ENCODE measurements at regions not wholly inside any gene's neighbourhood (a gene's known extent, or its start where the extent isn't known, plus 50 kb on each side); places are given as distances from the start of the nearest gene placed in this dataset.

- ATAC-seq (no peak), DNase-seq (no peak)
Observed at GRCh38 chr21:43302769-43303168, 124.2 kb downstream of the SIK1 start.

DNA sequence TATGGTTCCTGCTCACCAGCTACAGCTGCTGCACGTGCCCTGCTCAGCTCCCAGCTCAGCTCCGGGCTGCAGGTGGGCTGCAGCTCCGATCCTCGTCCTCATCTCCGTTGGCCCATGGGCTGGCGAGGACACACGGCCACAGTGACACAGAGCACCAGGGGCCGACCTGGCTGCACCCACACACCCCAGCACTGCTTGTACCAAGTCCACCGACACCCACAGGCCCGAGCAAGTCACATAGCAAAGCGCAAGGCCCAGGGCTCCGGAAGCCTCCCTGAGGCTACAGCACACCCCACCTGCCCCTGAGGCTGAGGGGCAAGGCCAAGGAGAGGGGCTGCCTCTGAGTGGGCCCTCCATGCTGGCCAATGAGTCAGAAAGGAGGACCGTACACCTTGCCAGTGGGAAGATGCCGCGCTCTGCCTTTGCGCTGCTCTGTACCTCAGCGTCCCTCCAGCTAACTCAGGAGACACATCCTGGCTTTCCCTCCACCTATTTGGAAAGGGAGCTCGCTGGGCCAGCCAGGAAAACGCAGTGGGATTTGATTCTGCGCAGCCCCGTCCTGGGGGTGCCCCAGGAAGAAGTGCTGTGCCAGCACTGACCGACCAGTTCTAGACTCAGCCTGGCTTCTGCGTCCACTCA, 124.8 kb downstream of the SIK1 start:
- DNase-seq (no peak), ATAC-seq (no peak)

GRCh38 chr21:43301409-43302061, 125.4 kb downstream of the SIK1 start:
- no peak for ATAC-seq
- DNase-seq = no peak

DNA sequence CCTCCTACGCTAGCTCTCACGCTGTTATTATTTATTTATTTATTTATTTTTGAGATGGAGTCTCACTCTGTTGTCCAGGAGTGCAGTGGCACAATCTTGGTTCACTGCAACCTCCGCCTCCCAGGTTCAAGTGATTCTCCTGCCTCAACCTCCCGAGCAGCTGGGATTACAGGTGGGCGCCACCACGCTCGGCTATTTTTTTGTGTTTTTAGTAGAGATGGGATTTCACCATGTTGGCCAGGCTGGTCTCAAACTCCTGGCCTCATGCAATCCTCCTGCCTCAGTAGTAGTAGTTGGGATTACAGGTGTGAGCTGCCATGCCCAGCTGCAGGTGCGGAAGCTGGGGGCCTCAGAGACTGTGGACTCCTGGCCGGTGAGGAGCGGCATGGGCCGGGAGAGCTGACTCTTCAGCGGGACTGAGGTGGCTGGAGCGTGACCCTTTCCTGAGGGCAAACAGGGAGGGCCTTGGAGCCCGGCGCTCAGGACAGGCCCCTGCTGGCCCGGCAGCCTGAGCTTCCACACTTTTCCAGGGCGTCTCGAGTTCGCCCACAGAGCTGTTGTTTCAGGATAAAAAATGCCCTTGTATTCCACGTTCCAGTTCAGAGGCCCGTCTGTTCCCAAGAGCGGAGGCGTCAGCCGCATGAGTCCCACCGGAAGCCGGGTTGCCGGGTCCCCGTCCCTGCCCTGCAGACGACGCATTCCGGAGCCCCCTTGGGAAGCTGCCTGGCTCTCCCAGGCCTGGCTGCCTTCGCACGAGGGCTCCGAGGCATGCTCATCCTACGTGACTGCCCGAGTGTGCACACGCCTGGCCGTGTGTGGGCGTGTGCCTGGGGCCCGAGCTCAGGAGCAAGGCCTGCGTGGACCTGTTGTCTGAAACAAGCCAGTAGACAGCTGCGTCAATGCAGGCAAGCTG, 126.2 kb downstream of the SIK1 start:
- ATAC-seq = no peak
- DNase-seq = no peak

GRCh38 chr21:43299441-43300277, 127.3 kb downstream of the SIK1 start:
- DNase-seq (no peak), ATAC-seq (no peak)

- no peak for DNase-seq
- ATAC-seq = no peak
Observed at GRCh38 chr21:43298546-43299440, 128.1 kb downstream of the SIK1 start.

DNA sequence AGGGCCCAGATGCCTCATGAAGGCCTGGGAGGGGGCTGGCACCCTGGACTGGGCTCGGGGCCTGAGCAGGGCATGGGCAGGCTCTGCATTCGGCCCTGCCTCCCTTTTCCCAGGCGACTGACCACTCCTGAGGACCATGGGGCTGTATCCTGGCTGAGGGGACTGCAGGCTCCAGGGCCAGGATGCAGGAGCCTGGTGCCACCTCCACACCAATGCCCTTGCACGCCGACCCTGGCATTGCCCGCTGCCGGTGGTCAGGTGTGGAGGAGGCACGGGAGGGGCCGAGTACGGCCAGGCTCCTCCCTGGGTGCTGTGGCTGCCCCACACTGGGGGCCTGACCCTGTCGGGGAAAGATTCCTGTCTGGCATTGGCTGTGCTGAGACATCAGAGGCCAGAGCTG, 128.9 kb downstream of the SIK1 start:
- DNase-seq = no peak
- ATAC-seq = no peak

DNA sequence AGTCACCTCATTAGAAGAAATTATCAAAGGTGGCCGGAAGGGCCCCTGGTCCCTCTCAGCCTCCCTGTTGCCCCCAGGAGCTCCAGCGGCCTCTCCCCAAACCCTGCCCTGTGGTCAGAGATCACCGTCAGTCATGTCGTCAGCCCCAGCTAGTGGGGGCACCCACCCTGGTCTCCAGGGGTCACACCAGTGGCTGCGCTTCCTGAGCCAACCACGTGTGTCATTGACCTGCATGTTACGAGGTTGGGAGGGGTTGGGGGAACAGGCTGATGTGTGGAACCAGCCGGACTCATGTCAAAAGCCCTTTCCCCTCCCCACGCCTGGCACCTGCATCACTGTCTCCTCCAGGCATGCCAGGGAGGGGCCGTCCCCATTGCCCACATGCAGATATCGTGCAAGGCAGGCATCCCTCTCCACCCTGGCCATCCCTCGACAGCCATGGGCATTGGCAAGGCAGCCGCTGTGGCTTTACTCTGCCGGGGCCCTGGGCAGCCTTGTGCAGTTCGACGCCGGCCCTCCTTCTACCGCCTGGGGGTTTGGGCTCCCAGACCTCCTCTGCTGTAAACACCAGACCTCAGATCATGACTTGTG, 128.7 kb downstream of the CRYAA start:
- no peak for DNase-seq
- ATAC-seq = no peak

- DNase-seq = no peak
- no peak for ATAC-seq
Observed at GRCh38 chr21:43295066-43295958, 126.5 kb downstream of the CRYAA start.

GRCh38 chr21:43294194-43294902, 125.5 kb downstream of the CRYAA start:
- ATAC-seq (no peak), DNase-seq (no peak)

- DNase-seq (no peak), ATAC-seq (no peak)
Observed at GRCh38 chr21:43292866-43293142, 124.0 kb downstream of the CRYAA start.

GRCh38 chr21:43292041-43292865, 123.4 kb downstream of the CRYAA start:
- DNase-seq (no peak), ATAC-seq (no peak)

DNA sequence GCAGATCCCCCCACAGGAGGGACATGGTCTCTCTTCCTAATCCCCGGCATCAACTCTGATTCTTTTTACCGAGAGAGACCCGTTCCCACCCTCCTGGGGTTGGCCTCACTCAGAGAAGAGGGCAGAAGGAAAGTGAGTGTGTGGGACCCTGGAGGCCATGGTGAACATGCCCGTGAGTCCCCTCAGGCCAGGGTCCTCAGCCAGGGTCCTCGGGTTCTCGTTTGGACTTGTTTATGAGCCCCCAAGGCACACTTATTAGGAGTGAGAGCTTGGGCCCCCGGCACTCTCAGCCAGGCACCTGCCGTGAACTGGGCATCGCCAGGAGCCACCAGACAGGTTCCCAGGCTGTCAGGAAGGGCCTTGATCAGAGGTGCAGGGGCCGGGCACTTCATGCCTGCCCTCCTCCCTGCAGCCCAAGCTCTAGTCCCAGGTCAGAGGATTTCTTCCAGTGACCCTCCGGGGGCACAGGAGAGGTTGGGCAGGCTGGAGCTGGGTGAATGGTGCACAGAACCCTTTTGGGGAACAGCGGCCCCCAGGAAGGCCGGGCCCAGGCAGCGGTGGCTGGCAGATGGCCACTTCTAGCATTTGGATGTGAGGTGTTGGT, 122.6 kb downstream of the CRYAA start:
- ATAC-seq = no peak
- no peak for DNase-seq

GRCh38 chr21:43290421-43291346, 121.9 kb downstream of the CRYAA start:
- DNase-seq (no peak), ATAC-seq (no peak)

DNA sequence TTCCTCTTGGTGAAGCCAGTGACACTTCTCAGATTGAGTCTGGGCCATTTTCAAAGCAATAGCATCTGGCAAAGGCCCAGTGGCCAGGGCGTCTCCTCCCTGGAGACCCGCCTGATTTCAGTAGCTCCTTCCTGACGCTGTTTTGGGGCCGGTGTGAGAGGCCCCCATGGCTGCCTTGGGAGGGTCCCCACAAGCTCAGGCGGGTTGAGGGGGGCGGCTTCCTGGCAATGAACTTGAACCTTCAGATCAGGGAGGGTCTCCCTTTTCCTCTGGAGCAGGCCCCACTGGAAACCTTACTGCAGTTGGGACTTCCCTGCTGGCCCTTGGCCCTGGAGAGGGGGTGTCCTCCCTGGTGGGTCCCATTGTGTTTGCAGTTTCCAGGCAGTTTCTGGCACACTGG, 121.2 kb downstream of the CRYAA start:
- DNase-seq (no peak), ATAC-seq (no peak)

- DNase-seq (no peak), ATAC-seq (no peak)
Observed at GRCh38 chr21:43289442-43289841, 120.6 kb downstream of the CRYAA start.
